WTC11 (cell line): ENCODE measurements at regions not wholly inside any gene's neighbourhood (a gene's known extent, or its start where the extent isn't known, plus 50 kb on each side); places are given as distances from the start of the nearest gene placed in this dataset.

Experiments used
- ATAC-seq: fragments of 200-7000 bp; cut with Tn5 transposase; 2 replicates; pipeline ENCODE4 v1.10.0; 2021; ENCODE audit warnings: mild to moderate bottlenecking, moderate library complexity
- CTCF ChIA-PET: fragments of 300-600 bp; sonication (Branson Sonifier 250); formaldehyde crosslinking; loops from one replicate; lab custom pipeline; 2021; ENCODE audit warnings: antibody characterized with exemption; lab: Charles Lee
- POLR2A ChIA-PET: fragments of 350-600 bp; sonication (Branson Sonifier 250); formaldehyde crosslinking; loops from one replicate; lab custom pipeline; 2021; ENCODE audit warnings: antibody characterized with exemption; lab: Charles Lee
- DNase-seq: peaks from one replicate; pipeline ENCODE4 v3.0.0; 2021; ENCODE audit warnings: low spot score
- H3K27ac Mint-ChIP-seq: 2 replicates; pipeline ENCODE4 v1.8.0; 2021; ENCODE audit warnings: mixed read lengths
- H3K27me3 Mint-ChIP-seq: 2 replicates; pipeline ENCODE4 v1.8.0; 2021; ENCODE audit warnings: low read depth, mild to moderate bottlenecking, moderate library complexity, mixed read lengths
- H3K36me3 Mint-ChIP-seq: 2 replicates; pipeline ENCODE4 v1.8.0; 2021; ENCODE audit warnings: mixed read lengths
- H3K4me1 Mint-ChIP-seq: 2 replicates; pipeline ENCODE4 v1.8.0; 2022; ENCODE audit warnings: mixed read lengths
- H3K4me3 Mint-ChIP-seq: 2 replicates; pipeline ENCODE4 v1.8.0; 2021; ENCODE audit warnings: mild to moderate bottlenecking, moderate library complexity, mixed read lengths
- H3K9me3 Mint-ChIP-seq: 2 replicates; pipeline ENCODE4 v1.8.0; 2021; ENCODE audit warnings: mixed read lengths
- ATF2 ChIP-seq: sonication (generic); formaldehyde crosslinking; IDR thresholded peaks from 2 replicates; pipeline ENCODE4 v1.8.1; 2022; ENCODE audit warnings: low read depth, missing genetic modification reagents, borderline replicate concordance
- ATF3 ChIP-seq: sonication (generic); formaldehyde crosslinking; conservative IDR thresholded peaks from 2 replicates; pipeline ENCODE4 v1.8.1; 2022; ENCODE audit warnings: mild to moderate bottlenecking, missing genetic modification reagents
- CREM ChIP-seq: sonication (generic); formaldehyde crosslinking; IDR thresholded peaks from 2 replicates; pipeline ENCODE4 v1.8.1; 2022; ENCODE audit warnings: mild to moderate bottlenecking, missing genetic modification reagents, moderate library complexity
- E2F4 ChIP-seq: sonication (generic); formaldehyde crosslinking; IDR thresholded peaks from 2 replicates; pipeline ENCODE4 v1.8.1; 2022; ENCODE audit warnings: low read depth, mild to moderate bottlenecking, moderate library complexity, missing genetic modification reagents, borderline replicate concordance
- EMX1 ChIP-seq: fragments of 250-450 bp; sonication (Bioruptor Pico); IDR thresholded peaks from 2 replicates; pipeline ENCODE4 v1.8.0; 2021; ENCODE audit warnings: mild to moderate bottlenecking
- ERG ChIP-seq: fragments of 250-450 bp; sonication (Bioruptor Pico); IDR thresholded peaks from 2 replicates; pipeline ENCODE4 v1.8.0; 2021; ENCODE audit warnings: mild to moderate bottlenecking
- ETV6 ChIP-seq: sonication (generic); formaldehyde crosslinking; IDR thresholded peaks from 2 replicates; pipeline ENCODE4 v1.8.1; 2022; ENCODE audit warnings: mild to moderate bottlenecking, missing genetic modification reagents
- FOXP1 ChIP-seq: sonication (generic); formaldehyde crosslinking; IDR thresholded peaks from 2 replicates; pipeline ENCODE4 v1.8.0; 2022; ENCODE audit warnings: missing genetic modification reagents, mild to moderate bottlenecking, moderate library complexity, borderline replicate concordance
- GRHL2 ChIP-seq: fragments of 250-450 bp; sonication (Bioruptor Pico); IDR thresholded peaks from 2 replicates; pipeline ENCODE4 v1.8.0; 2022; ENCODE audit warnings: mild to moderate bottlenecking, moderate library complexity; ENCODE audit not compliant: insufficient replicate concordance, severe bottlenecking
- NFATC4 ChIP-seq: fragments of 250-450 bp; sonication (Bioruptor Pico); IDR thresholded peaks from 2 replicates; pipeline ENCODE4 v1.9.0; 2021; ENCODE audit warnings: mild to moderate bottlenecking
- OVOL2 ChIP-seq: fragments of 250-450 bp; sonication (Bioruptor Pico); IDR thresholded peaks from 2 replicates; pipeline ENCODE4 v1.9.0; 2021; ENCODE audit warnings: mild to moderate bottlenecking, borderline replicate concordance
- PREB ChIP-seq: sonication (generic); formaldehyde crosslinking; IDR thresholded peaks from 2 replicates; pipeline ENCODE4 v1.8.1; 2022; ENCODE audit warnings: mild to moderate bottlenecking, missing genetic modification reagents, moderate library complexity, borderline replicate concordance
- RORB ChIP-seq: fragments of 250-450 bp; sonication (Bioruptor Pico); IDR thresholded peaks from 2 replicates; pipeline ENCODE4 v1.9.0; 2021; ENCODE audit warnings: mild to moderate bottlenecking
- STAT6 ChIP-seq: sonication (generic); formaldehyde crosslinking; conservative IDR thresholded peaks from 2 replicates; pipeline ENCODE4 v1.8.1; 2023; ENCODE audit warnings: mild to moderate bottlenecking, low read depth, missing genetic modification reagents, moderate library complexity
- TCF7 ChIP-seq: sonication (generic); formaldehyde crosslinking; IDR thresholded peaks from 2 replicates; pipeline ENCODE4 v1.8.0; 2022; ENCODE audit warnings: mild to moderate bottlenecking, low read depth, missing genetic modification reagents, moderate library complexity
- ZBTB43 ChIP-seq: sonication (generic); formaldehyde crosslinking; IDR thresholded peaks from 2 replicates; pipeline ENCODE4 v1.8.1; 2023; ENCODE audit warnings: mild to moderate bottlenecking, missing genetic modification reagents
- ZNF317 ChIP-seq: sonication (generic); formaldehyde crosslinking; IDR thresholded peaks from 2 replicates; pipeline ENCODE4 v1.8.1; 2023; ENCODE audit warnings: low read depth, mild to moderate bottlenecking, moderate library complexity, missing genetic modification reagents, borderline replicate concordance
- ZSCAN18 ChIP-seq: fragments of 250-450 bp; sonication (Bioruptor Pico); IDR thresholded peaks from 2 replicates; pipeline ENCODE4 v2.1.2; 2022; ENCODE audit warnings: mild to moderate bottlenecking, moderate library complexity

GRCh38 chr12:71335151-71335962, 104.2 kb upstream of the LGR5 start:
- CTCF ChIA-PET: no interaction called here

GRCh38 chr12:71333418-71333817, 106.2 kb upstream of the LGR5 start:
- ATAC-seq (no peak), DNase-seq (no peak)
- POLR2A ChIA-PET: no interaction called here
- Mint-ChIP-seq H3K4me3 (no peak overlapping the region), H3K9me3 (peaks cover 12% of the 10 kb centered on the region), H3K4me1 (no peaks in the 10 kb centered on the region), H3K27me3 (no peaks in the 10 kb centered on the region), H3K27ac (no peak overlapping the region), H3K36me3 (no peaks in the 10 kb centered on the region)
- CTCF ChIA-PET: no interaction called here
- TF ChIP-seq PREB (CRISPR knock-in tag) (no peak), ETV6 (CRISPR knock-in tag) (no peak), TCF7 (CRISPR knock-in tag) (no peak), OVOL2 (CRISPR knock-in tag) (no peak), ATF2 (CRISPR knock-in tag) (no peak), ATF3 (no peak), ZBTB43 (no peak), FOXP1 (CRISPR knock-in tag) (no peak), ERG (no peak), NFATC4 (CRISPR knock-in tag) (no peak)

More at GRCh38 chr12:71335151-71335962, 104.2 kb upstream of the LGR5 start:
- DNase-seq: no peak
- no peak for ATAC-seq
- POLR2A ChIA-PET: no interaction called here
- H3K9me3 Mint-ChIP-seq: peaks cover 19% of the 10 kb centered on the region
- no peaks in the 10 kb centered on the region for H3K4me1 Mint-ChIP-seq
- TF ChIP-seq ZNF317 (CRISPR knock-in tag) (no peak), ATF3 (no peak), GRHL2 (CRISPR knock-in tag) (no peak), RORB (CRISPR knock-in tag) (no peak), E2F4 (CRISPR knock-in tag) (no peak), CREM (CRISPR knock-in tag) (no peak), STAT6 (CRISPR knock-in tag) (no peak), EMX1 (no peak), ZSCAN18 (no peak)
- no peak overlapping the region for H3K4me3 Mint-ChIP-seq
- no peak overlapping the region for H3K27ac Mint-ChIP-seq
- H3K36me3 Mint-ChIP-seq: no peaks in the 10 kb centered on the region; the same call in 1 of the 2 replicates
- no peaks in the 10 kb centered on the region for H3K27me3 Mint-ChIP-seq
